Peyer's patch (tissue), 4 donors: ENCODE measurements at regions not wholly inside any gene's neighbourhood (a gene's known extent, or its start where the extent isn't known, plus 50 kb on each side); places are given as distances from the start of the nearest gene placed in this dataset.

Source experiments
- DNase-seq, 3 donors: peaks; one replicate each; pipeline ENCODE4 v3.0.0-alpha.2; 2017 to 2019
- H3K27ac ChIP-seq, 4 donors: fragments of 200-600 bp; sonication (generic); one replicate each; pipeline ENCODE4 v1.5.1; 2016 to 2019
- H3K27me3 ChIP-seq, 2 donors: fragments of 200-600 bp; sonication (generic); one replicate each; pipeline ENCODE4 v1.5.1; 2019
- H3K36me3 ChIP-seq, 3 donors: fragments of 200-600 bp; sonication (generic); one replicate each; pipeline ENCODE4 v1.5.1; 2016 to 2019
- H3K4me1 ChIP-seq, 4 donors: fragments of 200-600 bp; sonication (generic); one replicate each; pipeline ENCODE4 v1.5.1; 2016 to 2019
- H3K4me3 ChIP-seq, 4 donors: fragments of 200-600 bp; sonication (generic); 1 replicate in 3 of 4; 2 replicates in 1 of 4; pipeline ENCODE4 v1.5.1; 2016 to 2019; ENCODE audit warnings: mild to moderate bottlenecking in 1 of 4
- H3K9me3 ChIP-seq, 4 donors: fragments of 200-600 bp; sonication (generic); one replicate each; pipeline ENCODE4 v1.5.1; 2016 to 2019; ENCODE audit warnings: mild to moderate bottlenecking in 1 of 4
- POLR2A ChIP-seq, 2 donors: fragments of 450-650 bp; IDR thresholded peaks; one replicate each; pipeline ENCODE4 v1.5.1; 2017; ENCODE audit warnings: antibody characterized with exemption in 2 of 2, mild to moderate bottlenecking in 2 of 2, moderate library complexity in 2 of 2
- TF ChIP-seq, protein P1 (sequence below), 6 experiments: fragments of 450-650 bp in 4 of 6; fragments of 200-600 bp in 2 of 6; sonication (generic) in 1 of 6; IDR thresholded peaks; one replicate each; pipeline ENCODE4 v1.5.1; 2017 to 2019; ENCODE audit warnings: antibody characterized with exemption in 6 of 6, mild to moderate bottlenecking in 3 of 6, moderate library complexity in 1 of 6

DNA sequence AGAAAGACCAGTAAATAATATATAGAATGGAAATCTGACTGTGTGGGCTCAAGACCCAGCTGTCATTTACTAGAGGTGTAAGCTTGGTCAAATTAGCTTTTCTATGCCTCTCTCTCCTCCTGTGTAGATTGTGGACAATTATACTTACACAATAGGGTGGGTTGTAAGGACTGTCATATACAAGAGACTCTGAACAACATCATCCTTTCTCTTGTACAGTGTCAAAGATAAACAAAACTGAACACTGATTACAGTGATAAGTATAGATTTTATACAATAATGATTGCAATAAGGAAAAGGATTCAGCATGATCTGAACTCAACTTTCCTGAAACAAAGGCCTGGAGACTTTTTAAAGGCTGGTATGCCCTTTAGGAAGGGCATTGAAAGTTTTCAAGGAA, 429.2 kb upstream of the HS3ST1 start:
- TF ChIP-seq, protein P1, sequence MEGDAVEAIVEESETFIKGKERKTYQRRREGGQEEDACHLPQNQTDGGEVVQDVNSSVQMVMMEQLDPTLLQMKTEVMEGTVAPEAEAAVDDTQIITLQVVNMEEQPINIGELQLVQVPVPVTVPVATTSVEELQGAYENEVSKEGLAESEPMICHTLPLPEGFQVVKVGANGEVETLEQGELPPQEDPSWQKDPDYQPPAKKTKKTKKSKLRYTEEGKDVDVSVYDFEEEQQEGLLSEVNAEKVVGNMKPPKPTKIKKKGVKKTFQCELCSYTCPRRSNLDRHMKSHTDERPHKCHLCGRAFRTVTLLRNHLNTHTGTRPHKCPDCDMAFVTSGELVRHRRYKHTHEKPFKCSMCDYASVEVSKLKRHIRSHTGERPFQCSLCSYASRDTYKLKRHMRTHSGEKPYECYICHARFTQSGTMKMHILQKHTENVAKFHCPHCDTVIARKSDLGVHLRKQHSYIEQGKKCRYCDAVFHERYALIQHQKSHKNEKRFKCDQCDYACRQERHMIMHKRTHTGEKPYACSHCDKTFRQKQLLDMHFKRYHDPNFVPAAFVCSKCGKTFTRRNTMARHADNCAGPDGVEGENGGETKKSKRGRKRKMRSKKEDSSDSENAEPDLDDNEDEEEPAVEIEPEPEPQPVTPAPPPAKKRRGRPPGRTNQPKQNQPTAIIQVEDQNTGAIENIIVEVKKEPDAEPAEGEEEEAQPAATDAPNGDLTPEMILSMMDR (IDR thresholded peaks at IDR 0.05), result no peak
- no peaks in the 10 kb centered on the region for H3K36me3 ChIP-seq
- H3K4me1 ChIP-seq, result no peaks in the 10 kb centered on the region
- H3K4me3 ChIP-seq, result no peak overlapping the region
- no peaks in the 10 kb centered on the region for H3K9me3 ChIP-seq
- no peak overlapping the region for H3K27ac ChIP-seq
- H3K27me3 ChIP-seq, result no peaks in the 10 kb centered on the region
- DNase-seq, result no peak

DNA sequence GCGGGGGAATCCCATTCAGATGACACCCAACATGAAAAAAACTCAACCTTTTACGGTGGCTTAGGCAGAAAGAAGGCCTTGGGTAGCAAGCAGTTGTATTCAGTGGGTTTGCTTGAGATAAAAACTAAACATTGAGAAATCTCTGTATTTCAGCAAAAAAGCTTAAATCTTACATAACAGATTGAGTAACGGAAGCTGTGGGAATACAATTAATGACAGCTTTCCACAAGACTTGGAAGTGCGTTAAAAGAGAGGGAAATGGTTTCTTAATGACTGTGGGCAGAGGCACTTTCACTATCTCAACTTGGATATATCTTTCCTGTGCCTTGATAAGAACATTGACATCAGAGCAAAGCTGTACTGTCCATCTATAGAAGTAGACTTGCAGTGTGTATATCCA, 418.5 kb upstream of the HS3ST1 start:
- H3K4me3 ChIP-seq, result no peak overlapping the region
- no peaks in the 10 kb centered on the region for H3K4me1 ChIP-seq
- no peaks in the 10 kb centered on the region for H3K27me3 ChIP-seq
- H3K9me3 ChIP-seq, result no peaks in the 10 kb centered on the region
- no peak overlapping the region for H3K27ac ChIP-seq
- no peak for DNase-seq
- no peaks in the 10 kb centered on the region for H3K36me3 ChIP-seq
- no peak for TF ChIP-seq POLR2A (IDR thresholded peaks at IDR 0.05)
- TF ChIP-seq, protein P1 (IDR thresholded peaks at IDR 0.05), result no peak

DNA sequence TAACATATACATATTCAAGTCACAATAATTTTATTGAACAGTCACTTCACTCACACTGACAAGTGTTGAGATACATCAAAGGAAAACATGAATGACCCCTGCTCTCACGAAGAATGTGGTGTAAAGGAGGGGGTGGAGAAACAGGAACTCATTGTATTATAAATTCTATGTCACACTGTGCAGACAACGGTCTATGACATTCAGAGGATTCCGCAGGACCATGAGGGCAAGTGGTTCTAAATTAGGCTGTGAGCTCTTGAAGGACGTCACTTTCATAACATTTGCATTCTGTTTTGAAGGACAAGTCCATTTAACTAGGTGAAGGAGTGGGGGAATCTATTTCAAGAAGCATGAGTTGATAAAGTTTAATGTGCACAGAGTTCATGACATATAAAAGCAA, 415.2 kb upstream of the HS3ST1 start:
- no peak overlapping the region for H3K27ac ChIP-seq
- no peak for DNase-seq

DNA sequence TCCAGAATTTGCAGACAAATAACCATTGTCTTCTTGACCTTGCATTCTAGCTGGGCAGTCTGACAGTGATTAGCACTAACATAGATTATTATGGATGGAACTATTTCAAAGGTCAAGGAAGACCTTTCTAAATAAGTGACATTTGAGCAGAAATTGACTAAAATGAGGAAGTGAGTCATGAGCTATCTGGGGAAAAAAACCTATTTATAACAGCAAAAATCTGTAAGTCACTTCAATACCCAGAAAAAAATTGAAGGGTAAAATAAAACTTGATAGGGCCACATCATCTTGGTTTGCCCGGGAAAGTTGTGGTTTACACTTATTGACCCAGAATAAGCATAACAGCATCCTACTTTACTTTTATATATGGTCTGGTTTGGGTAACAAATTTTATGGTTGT, 414.6 kb upstream of the HS3ST1 start:
- no peaks in the 10 kb centered on the region for H3K4me1 ChIP-seq
- no peak for TF ChIP-seq POLR2A (IDR thresholded peaks at IDR 0.05)
- TF ChIP-seq, protein P1 (IDR thresholded peaks at IDR 0.05), result no peak
- no peak overlapping the region for H3K4me3 ChIP-seq
- no peaks in the 10 kb centered on the region for H3K36me3 ChIP-seq
- no peaks in the 10 kb centered on the region for H3K9me3 ChIP-seq
- H3K27me3 ChIP-seq, result no peaks in the 10 kb centered on the region
- no peak for DNase-seq
- H3K27ac ChIP-seq, result no peak overlapping the region

More for the DNA sequence above, 415.2 kb upstream of the HS3ST1 start:
- Histone ChIP-seq H3K36me3 (no peaks in the 10 kb centered on the region), H3K9me3 (no peaks in the 10 kb centered on the region), H3K4me1 (no peaks in the 10 kb centered on the region), H3K27me3 (no peaks in the 10 kb centered on the region), H3K4me3 (no peak overlapping the region)
- TF ChIP-seq, protein P1 (IDR thresholded peaks at IDR 0.05), result no peak
- TF ChIP-seq POLR2A (IDR thresholded peaks at IDR 0.05), result no peak

DNA sequence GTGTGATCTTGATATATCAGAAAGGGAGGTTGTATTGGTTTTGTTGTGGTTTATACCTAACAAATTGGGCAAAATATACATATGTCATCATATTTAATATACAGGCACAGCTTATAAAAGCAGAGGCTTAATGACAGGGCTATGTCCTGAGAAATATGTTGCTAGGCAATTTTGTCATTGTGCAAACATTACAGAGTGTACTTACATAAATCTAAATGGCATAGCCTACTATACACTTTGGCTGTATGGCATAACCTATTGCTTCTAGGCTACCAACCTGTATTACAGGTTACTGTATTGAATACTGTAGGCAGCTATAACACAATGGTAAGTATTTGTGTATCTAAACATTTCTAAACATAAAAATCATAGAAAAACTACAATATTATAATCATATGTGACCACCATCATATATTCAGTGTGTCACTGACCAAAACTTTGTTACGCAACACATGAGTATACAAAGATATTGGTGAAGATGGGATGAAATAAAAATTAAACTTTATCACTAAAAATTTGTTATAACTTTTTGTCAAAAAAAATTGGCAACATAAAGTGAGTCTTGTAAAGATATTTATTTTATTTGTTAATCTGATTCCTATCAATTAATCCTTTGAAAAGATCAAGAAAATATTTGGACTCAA, 414.0 kb upstream of the HS3ST1 start:
- Histone ChIP-seq H3K4me1 (no peaks in the 10 kb centered on the region), H3K27ac (no peak overlapping the region), H3K27me3 (no peaks in the 10 kb centered on the region), H3K4me3 (no peak overlapping the region), H3K36me3 (no peaks in the 10 kb centered on the region), H3K9me3 (no peaks in the 10 kb centered on the region)
- TF ChIP-seq POLR2A (IDR thresholded peaks at IDR 0.05), result no peak
- TF ChIP-seq, protein P1 (IDR thresholded peaks at IDR 0.05), result no peak
- DNase-seq, result no peak

DNA sequence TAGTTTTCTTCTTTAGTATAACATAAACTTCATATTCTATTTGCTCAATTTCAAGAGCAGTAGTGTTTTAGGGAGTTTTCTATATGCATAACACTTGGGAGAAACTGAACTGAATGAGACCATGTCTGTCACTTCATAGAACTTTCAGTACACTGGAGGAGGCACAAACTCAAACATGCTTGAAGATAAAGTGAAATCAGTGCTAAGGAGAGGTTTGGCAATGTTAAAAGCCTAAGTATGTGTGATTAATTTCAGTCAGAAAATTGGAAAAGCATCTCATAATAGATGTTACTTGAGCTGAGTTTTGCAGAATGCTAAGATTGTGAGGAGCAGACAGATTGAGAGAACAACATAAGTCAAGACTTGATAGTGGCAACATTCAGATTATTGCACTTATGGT, 411.2 kb upstream of the HS3ST1 start:
- no peak for DNase-seq

More for the DNA sequence above, 411.2 kb upstream of the HS3ST1 start:
- Histone ChIP-seq H3K4me1 (no peaks in the 10 kb centered on the region), H3K9me3 (no peaks in the 10 kb centered on the region), H3K4me3 (no peak overlapping the region), H3K27ac (no peak overlapping the region), H3K27me3 (no peaks in the 10 kb centered on the region), H3K36me3 (no peaks in the 10 kb centered on the region)
- TF ChIP-seq POLR2A (IDR thresholded peaks at IDR 0.05), result no peak
- TF ChIP-seq, protein P1 (IDR thresholded peaks at IDR 0.05), result no peak
